PC-9 (cell line): ENCODE measurements at regions not wholly inside any gene's neighbourhood (a gene's known extent, or its start where the extent isn't known, plus 50 kb on each side); places are given as distances from the start of the nearest gene placed in this dataset.

Experiments
- CTCF ChIP-seq: fragments of 200-600 bp; sonication (generic); conservative IDR thresholded peaks from 2 replicates; pipeline ENCODE4 v1.6.1; 2017; ENCODE audit warnings: mixed run types, antibody characterized with exemption, mild to moderate bottlenecking, moderate library complexity
- EZH2 ChIP-seq: fragments of 200-600 bp; sonication (generic); IDR thresholded peaks from 2 replicates; pipeline ENCODE4 v1.8.0; 2017; ENCODE audit warnings: antibody characterized with exemption, low read depth

- TF ChIP-seq EZH2, result no peak
- TF ChIP-seq CTCF, result no peak
These were observed 814.4 kb downstream of the CDH11 start for GRCh38 chr16:64307431-64307830.
